GM12878 (cell line): ENCODE measurements at regions not wholly inside any gene's neighbourhood (a gene's known extent, or its start where the extent isn't known, plus 50 kb on each side); places are given as distances from the start of the nearest gene placed in this dataset.

ENCODE experiments used
- ATAC-seq: fragments of 200-7000 bp; cut with Tn5 transposase; 3 replicates; pipeline ENCODE4 v1.9.1; 2020; ENCODE audit warnings: mild to moderate bottlenecking, moderate library complexity
- BruUV-seq: library from RNA; stranded (reverse); fragments of 400-500 nt; replicated peaks from 2 replicates; lab custom pipeline; 2021; lab: Mats Ljungman, UMichigan
- CTCF ChIA-PET: fragments of 300-600 bp; sonication (Branson Sonifier 250); formaldehyde crosslinking; extraction: SDS; loops from one replicate; lab custom pipeline; 2021; ENCODE audit warnings: inconsistent platforms; lab: Yijun Ruan, JAX
- POLR2A ChIA-PET: fragments of 350-600 bp; formaldehyde crosslinking; extraction: SDS; loops from one replicate; lab custom pipeline; 2021; ENCODE audit warnings: inconsistent platforms; lab: Charles Lee
- RAD21 ChIA-PET: fragments of 300-600 bp; sonication (Branson Sonifier 250); formaldehyde crosslinking; loops from one replicate; lab custom pipeline; 2023; ENCODE audit warnings: antibody characterized with exemption; ENCODE audit not compliant: unreplicated experiment; lab: Charles Lee
- SMC1A ChIA-PET: fragments of 300-600 bp; sonication (Branson Sonifier 250); formaldehyde crosslinking; loops from one replicate; lab custom pipeline; 2023; ENCODE audit not compliant: unreplicated experiment, uncharacterized antibody; lab: Charles Lee
- DNase-seq: peaks from one replicate; pipeline ENCODE4 v3.0.0-alpha.2; 2011; ENCODE audit warnings: low read depth, low spot score
- FAIRE-seq: peaks from 3 replicates; lab custom pipeline; 2011; peaks lifted over from hg19 to GRCh38; lab: Jason Lieb, UNC
- H2AFZ ChIP-seq: 2 replicates; pipeline ENCODE4 v1.6.0; 2011; ENCODE audit warnings: low read depth, low read length, control low read depth; ENCODE audit not compliant: control insufficient read depth
- H3K27ac ChIP-seq: 2 replicates; pipeline ENCODE4 v1.5.1; 2011; ENCODE audit warnings: control low read depth; ENCODE audit not compliant: control insufficient read depth, insufficient read depth
- H3K27me3 ChIP-seq, 2 experiments: replicated peaks in 1 of 2; 2 replicates each; pipeline versions ENCODE4 v1.6.0 to v1.6.1; 2011; ENCODE audit warnings: low read length in 1 of 2; ENCODE audit not compliant: control insufficient read depth in 2 of 2, insufficient read depth in 2 of 2
- H3K36me3 ChIP-seq, 2 experiments: 2 replicates each; pipeline ENCODE4 v1.5.1; 2011; ENCODE audit warnings: low read length in 1 of 2; ENCODE audit not compliant: control insufficient read depth in 2 of 2, insufficient read depth in 2 of 2
- H3K4me1 ChIP-seq: 2 replicates; pipeline ENCODE4 v1.6.1; 2011; ENCODE audit warnings: mild to moderate bottlenecking, low read length, moderate library complexity, mixed read lengths; ENCODE audit not compliant: control insufficient read depth, insufficient read depth
- H3K4me2 ChIP-seq: 2 replicates; pipeline ENCODE4 v1.6.0; 2011; ENCODE audit warnings: control low read depth; ENCODE audit not compliant: control insufficient read depth, insufficient read depth
- H3K4me3 ChIP-seq: fragments of 200-600 bp; sonication (generic); 2 replicates; pipeline ENCODE4 v1.5.1; 2016
- H3K79me2 ChIP-seq: 2 replicates; pipeline ENCODE4 v1.6.0; 2011; ENCODE audit warnings: low read length; ENCODE audit not compliant: control insufficient read depth, insufficient read depth
- H3K9ac ChIP-seq: 2 replicates; pipeline ENCODE4 v1.8.0; 2011; ENCODE audit warnings: low read length, control low read depth, mixed read lengths; ENCODE audit not compliant: control insufficient read depth, insufficient read depth
- H3K9me3 ChIP-seq: replicated peaks from 3 replicates; pipeline ENCODE4 v1.5.1; 2011; ENCODE audit warnings: mild to moderate bottlenecking, low read length; ENCODE audit not compliant: control insufficient read depth, insufficient read depth
- H4K20me1 ChIP-seq: 2 replicates; pipeline ENCODE4 v1.6.0; 2011; ENCODE audit not compliant: control insufficient read depth, insufficient read depth
- CTCF ChIP-seq, 3 experiments: IDR thresholded peaks in 2 of 3; conservative IDR thresholded peaks in 1 of 3; 2 replicates each; pipeline ENCODE4 v1.5.1; 2011; ENCODE audit warnings: low read depth in 3 of 3, low read length in 3 of 3, mild to moderate bottlenecking in 3 of 3, control low read depth in 2 of 3, moderate library complexity in 2 of 3, inconsistent platforms in 1 of 3, mixed read lengths in 1 of 3; ENCODE audit not compliant: control insufficient read depth in 2 of 3, insufficient read depth in 1 of 3; ENCODE audit errors: extremely low read depth in 1 of 3
- FOXK2 ChIP-seq: fragments of 450-650 bp; IDR thresholded peaks from 2 replicates; pipeline ENCODE4 v1.6.1; 2017; ENCODE audit warnings: mild to moderate bottlenecking, moderate library complexity
- KAT2A ChIP-seq: conservative IDR thresholded peaks from 2 replicates; pipeline ENCODE4 v1.6.1; 2011; ENCODE audit warnings: low read depth, low read length; ENCODE audit not compliant: control insufficient read depth
- POU2F2 ChIP-seq: IDR thresholded peaks from 3 replicates; pipeline ENCODE4 v1.6.1; 2011; ENCODE audit warnings: low read depth, mild to moderate bottlenecking, low read length, borderline replicate concordance
- USF1 ChIP-seq: IDR thresholded peaks from 2 replicates; pipeline ENCODE4 v1.6.1; 2011; ENCODE audit warnings: borderline replicate concordance, low read depth, mild to moderate bottlenecking, moderate library complexity, mixed read lengths, low read length; ENCODE audit not compliant: insufficient read depth; ENCODE audit errors: extremely low read length
- ZZZ3 ChIP-seq: IDR thresholded peaks from 2 replicates; pipeline ENCODE4 v1.6.1; 2011; ENCODE audit warnings: low read depth; ENCODE audit not compliant: control insufficient read depth, insufficient read length
- WGBS: methylation state at CpG from one replicate; pipeline ENCODE4 v1.1.6; 2016; ENCODE audit warnings: low lambda C conversion rate; ENCODE audit not compliant: insufficient replicate concordance, insufficient coverage; ENCODE audit errors: missing lambda C conversion rate; 5-methylcytosine and 5-hydroxymethylcytosine counted together
- in situ Hi-C: fragments of 300-500 bp; cut with MboI; formaldehyde crosslinking; loops from 9 replicates; pipeline ENCODE4 v1.14.3; 2018; ENCODE audit warnings: mixed read lengths
- intact Hi-C: fragments of 100-400 bp; cut with micrococcal nuclease; formaldehyde crosslinking; loops from one replicate; pipeline ENCODE4 v1.14.2; 2022; ENCODE audit not compliant: unreplicated experiment

GRCh38 chr18:65567372-65567771 is 183.4 kb upstream of the CDH7 start:
- POLR2A ChIA-PET: no interaction called here
- RAD21 ChIA-PET: no interaction called here
- ATAC-seq (no peak), DNase-seq (no peak), FAIRE-seq (no peak)
- no peak overlapping the region for H3K9ac ChIP-seq
- no peaks in the 10 kb centered on the region for H3K9me3 ChIP-seq
- H3K79me2 ChIP-seq: no peaks in the 10 kb centered on the region
- H3K4me2 ChIP-seq: no peak overlapping the region
- intact Hi-C loops (no loop called here), in situ Hi-C loops (no loop called here)
- no peaks in the 10 kb centered on the region for H4K20me1 ChIP-seq
- BruUV-seq: no TSS peak
- H3K27ac ChIP-seq: no peak overlapping the region
- H3K36me3 ChIP-seq: no peaks in the 10 kb centered on the region
- 22% methylated on average over 3 of the region's 3 CpGs for WGBS
- TF ChIP-seq CTCF (IDR thresholded peaks at IDR 0.05 in 2 of 3, conservative IDR thresholded peaks at IDR 0.05 in 1 of 3; ENCODE audit: control insufficient read depth in 2 of 3, extremely low read depth in 1 of 3, insufficient read depth in 1 of 3, low read depth in 3 of 3, low read length in 3 of 3): peak in 2 of 3 experiments; percentile 17 to 20; a peak in 2 of 6 replicates
- no peak for TF ChIP-seq POU2F2
- no peak overlapping the region for H2AFZ ChIP-seq
- SMC1A ChIA-PET: interaction anchor here (0.7 to 1.3 kb wide), 2 partner anchors 73 to 367 kb away, joined by 3 read pairs; no protein-coding TSS in a partner anchor
- no peak overlapping the region for H3K4me3 ChIP-seq
- H3K27me3 ChIP-seq: no peaks in the 10 kb centered on the region
- CTCF ChIA-PET: interaction anchor here (1.0 kb wide), 1 partner anchor 185 kb away, joined by 3 read pairs; no protein-coding TSS in a partner anchor
- no peaks in the 10 kb centered on the region for H3K4me1 ChIP-seq

GRCh38 chr18:65548316-65548715 is 202.5 kb upstream of the CDH7 start:
- no peak overlapping the region for H3K27ac ChIP-seq
- ChIA-PET SMC1A (no interaction called here), CTCF (no interaction called here), POLR2A (no interaction called here)
- H3K9me3 ChIP-seq: no peaks in the 10 kb centered on the region
- H3K27me3 ChIP-seq: no peaks in the 10 kb centered on the region
- H3K36me3 ChIP-seq: no peaks in the 10 kb centered on the region
- H3K4me3 ChIP-seq: no peak overlapping the region
- H3K4me1 ChIP-seq: no peaks in the 10 kb centered on the region
- BruUV-seq: no TSS peak
- H3K9ac ChIP-seq: no peak overlapping the region
- in situ Hi-C loops: no loop called here
- FAIRE-seq (no peak), DNase-seq (no peak), ATAC-seq (no peak)
- no peak for TF ChIP-seq USF1
- TF ChIP-seq ZZZ3: no peak
- TF ChIP-seq FOXK2: no peak
- TF ChIP-seq KAT2A: no peak
- TF ChIP-seq, all 136 proteins: peak for 0
- H2AFZ ChIP-seq: no peak overlapping the region
- H3K79me2 ChIP-seq: no peaks in the 10 kb centered on the region
- WGBS: 0% methylated on average over 3 of the region's 3 CpGs
- H4K20me1 ChIP-seq: no peaks in the 10 kb centered on the region
- RAD21 ChIA-PET: no interaction called here
- intact Hi-C loops: no loop called here
- no peak overlapping the region for H3K4me2 ChIP-seq
